SU-DHL-6 (cell line): ENCODE measurements at regions not wholly inside any gene's neighbourhood (a gene's known extent, or its start where the extent isn't known, plus 50 kb on each side); places are given as distances from the start of the nearest gene placed in this dataset.

Experiments used
- H2AFZ ChIP-seq: fragments of 200-600 bp; sonication (generic); 2 replicates; pipeline ENCODE4 v1.6.1; 2014; ENCODE audit warnings: low read depth, mild to moderate bottlenecking, moderate library complexity, mixed read lengths, antibody characterized with exemption, low read length; ENCODE audit not compliant: severe bottlenecking
- H3F3A ChIP-seq: fragments of 200-600 bp; shearing (Covaris generic); 2 replicates; pipeline ENCODE4 v1.6.0; 2016; ENCODE audit warnings: antibody characterized with exemption, mild to moderate bottlenecking; ENCODE audit not compliant: insufficient read depth
- H3K27ac ChIP-seq: fragments of 200-600 bp; sonication (generic); 2 replicates; pipeline ENCODE4 v1.5.1; 2016; ENCODE audit warnings: low read depth, mild to moderate bottlenecking, low read length, moderate library complexity, mixed read lengths
- H3K27me3 ChIP-seq: fragments of 200-600 bp; sonication (generic), shearing (Covaris generic); 2 replicates; pipeline ENCODE4 v1.6.0; 2014; ENCODE audit warnings: mild to moderate bottlenecking, low read length
- H3K36me3 ChIP-seq: fragments of 200-600 bp; sonication (generic); 2 replicates; pipeline ENCODE4 v1.6.1; 2014; ENCODE audit warnings: mild to moderate bottlenecking, low read length, mixed read lengths
- H3K4me2 ChIP-seq: fragments of 300-600, 200-600 bp; shearing (Covaris generic), sonication (generic); 2 replicates; pipeline ENCODE4 v1.6.0; 2014; ENCODE audit warnings: low read length, low read depth, mild to moderate bottlenecking; ENCODE audit not compliant: poor library complexity, severe bottlenecking
- H3K4me3 ChIP-seq: fragments of 200-600 bp; sonication (generic); 2 replicates; pipeline ENCODE4 v1.5.1; 2014; ENCODE audit warnings: antibody characterized with exemption, low read length, mild to moderate bottlenecking, mixed read lengths; ENCODE audit not compliant: insufficient read depth, poor library complexity, severe bottlenecking
- H3K79me2 ChIP-seq: fragments of 200-600 bp; sonication (generic); 2 replicates; pipeline ENCODE4 v1.6.1; 2014; ENCODE audit warnings: mild to moderate bottlenecking, low read length, moderate library complexity; ENCODE audit not compliant: insufficient read depth
- H3K9ac ChIP-seq: fragments of 200-600 bp; sonication (generic); 2 replicates; pipeline ENCODE4 v1.7.0; 2014; ENCODE audit warnings: mild to moderate bottlenecking, low read length
- H3K9me2 ChIP-seq: fragments of 200-600 bp; sonication (generic); replicated peaks from 2 replicates; pipeline ENCODE4 v1.6.1; 2014; ENCODE audit warnings: low read length; ENCODE audit not compliant: insufficient read depth
- H3K9me3 ChIP-seq: fragments of 200-600 bp; sonication (generic); 2 replicates; pipeline ENCODE4 v1.6.1; 2014; ENCODE audit warnings: low read length, mixed read lengths; ENCODE audit not compliant: insufficient read depth
- H4K20me1 ChIP-seq: fragments of 200-600 bp; sonication (generic); 2 replicates; pipeline ENCODE4 v1.6.1; 2014; ENCODE audit warnings: low read depth, mild to moderate bottlenecking, antibody characterized with exemption, low read length, moderate library complexity, mixed read lengths
- EZH2phosphoT487 ChIP-seq: fragments of 200-600 bp; sonication (generic), shearing (Covaris generic); conservative IDR thresholded peaks from 2 replicates; pipeline ENCODE4 v1.6.1; 2018; ENCODE audit warnings: mild to moderate bottlenecking, antibody characterized with exemption, low read length, moderate library complexity, mixed read lengths
- TF ChIP-seq, protein P1 (sequence below): fragments of 200-600 bp; sonication (generic); IDR thresholded peaks from one replicate; pipeline ENCODE4 v1.5.1; 2017; ENCODE audit warnings: antibody characterized with exemption, mild to moderate bottlenecking, low read length, moderate library complexity; ENCODE audit not compliant: insufficient read depth, poor library complexity, severe bottlenecking

- H3K27ac ChIP-seq = no peak overlapping the region
- no peaks in the 10 kb centered on the region for H3K9me2 ChIP-seq
- no peaks in the 10 kb centered on the region for H3K79me2 ChIP-seq
- H3K27me3 ChIP-seq = no peaks in the 10 kb centered on the region
- H4K20me1 ChIP-seq = no peaks in the 10 kb centered on the region
- no peak overlapping the region for H3K9ac ChIP-seq
- no peaks in the 10 kb centered on the region for H3K9me3 ChIP-seq
- H3K36me3 ChIP-seq = no peaks in the 10 kb centered on the region
- H3F3A ChIP-seq = no peaks in the 10 kb centered on the region
- H3K4me3 ChIP-seq = no peak overlapping the region
- H3K4me2 ChIP-seq = no peak overlapping the region
- no peak overlapping the region for H2AFZ ChIP-seq
- TF ChIP-seq, protein P1, sequence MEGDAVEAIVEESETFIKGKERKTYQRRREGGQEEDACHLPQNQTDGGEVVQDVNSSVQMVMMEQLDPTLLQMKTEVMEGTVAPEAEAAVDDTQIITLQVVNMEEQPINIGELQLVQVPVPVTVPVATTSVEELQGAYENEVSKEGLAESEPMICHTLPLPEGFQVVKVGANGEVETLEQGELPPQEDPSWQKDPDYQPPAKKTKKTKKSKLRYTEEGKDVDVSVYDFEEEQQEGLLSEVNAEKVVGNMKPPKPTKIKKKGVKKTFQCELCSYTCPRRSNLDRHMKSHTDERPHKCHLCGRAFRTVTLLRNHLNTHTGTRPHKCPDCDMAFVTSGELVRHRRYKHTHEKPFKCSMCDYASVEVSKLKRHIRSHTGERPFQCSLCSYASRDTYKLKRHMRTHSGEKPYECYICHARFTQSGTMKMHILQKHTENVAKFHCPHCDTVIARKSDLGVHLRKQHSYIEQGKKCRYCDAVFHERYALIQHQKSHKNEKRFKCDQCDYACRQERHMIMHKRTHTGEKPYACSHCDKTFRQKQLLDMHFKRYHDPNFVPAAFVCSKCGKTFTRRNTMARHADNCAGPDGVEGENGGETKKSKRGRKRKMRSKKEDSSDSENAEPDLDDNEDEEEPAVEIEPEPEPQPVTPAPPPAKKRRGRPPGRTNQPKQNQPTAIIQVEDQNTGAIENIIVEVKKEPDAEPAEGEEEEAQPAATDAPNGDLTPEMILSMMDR = no peak
- TF ChIP-seq EZH2phosphoT487 = no peak
These were observed 559.7 kb upstream of the ZEB2 start for GRCh38 chr2:145079641-145080040.

DNA sequence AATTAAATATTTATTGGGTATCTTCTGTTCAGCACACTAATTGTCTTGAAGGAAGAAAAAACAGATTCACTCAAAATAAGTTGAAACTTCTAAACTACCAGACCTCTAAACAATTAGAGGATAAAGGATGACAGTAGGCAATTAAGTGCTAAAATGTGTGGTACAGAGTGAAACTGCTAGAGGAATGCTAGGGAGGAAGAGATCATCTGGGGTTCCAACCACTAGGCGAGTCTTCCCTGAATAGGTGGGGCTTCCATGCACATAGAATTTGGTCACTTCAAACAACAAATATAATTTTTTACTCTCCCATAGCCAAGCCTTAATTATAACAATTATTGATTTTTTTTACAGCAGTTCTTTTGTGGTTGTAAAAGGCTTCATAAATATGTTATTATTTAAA lies 559.0 kb upstream of the ZEB2 start:
- Histone ChIP-seq H3K4me2 (no peak overlapping the region), H3K27me3 (no peaks in the 10 kb centered on the region), H2AFZ (no peak overlapping the region), H3F3A (no peaks in the 10 kb centered on the region), H3K4me3 (no peak overlapping the region), H4K20me1 (no peaks in the 10 kb centered on the region), H3K9ac (no peak overlapping the region), H3K36me3 (no peaks in the 10 kb centered on the region), H3K27ac (no peak overlapping the region), H3K9me3 (no peaks in the 10 kb centered on the region), H3K9me2 (no peaks in the 10 kb centered on the region), H3K79me2 (no peaks in the 10 kb centered on the region)
- no peak for TF ChIP-seq EZH2phosphoT487
- TF ChIP-seq, protein P1 = no peak

DNA sequence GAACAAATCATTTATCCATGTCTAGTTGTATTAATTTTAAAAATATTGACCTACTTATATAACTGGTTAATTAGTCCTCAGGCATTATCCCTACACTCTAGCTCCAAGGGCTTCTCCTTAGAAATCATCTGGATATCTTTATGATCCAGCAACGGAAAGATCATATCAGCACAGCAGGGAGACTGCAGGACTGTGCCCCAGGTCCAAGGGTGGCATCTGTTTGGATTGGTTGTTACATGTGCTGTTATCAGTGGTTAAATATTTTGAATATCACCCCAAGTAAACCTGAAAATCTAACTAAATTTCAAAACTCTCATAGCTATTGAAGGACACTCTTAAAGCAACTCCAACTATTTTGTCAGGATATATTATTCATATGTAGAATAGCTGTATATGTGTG lies 556.2 kb upstream of the ZEB2 start:
- Histone ChIP-seq H3K4me2 (no peak overlapping the region), H3K9ac (no peak overlapping the region), H4K20me1 (no peaks in the 10 kb centered on the region), H3K79me2 (no peaks in the 10 kb centered on the region), H3K27me3 (no peaks in the 10 kb centered on the region), H2AFZ (no peak overlapping the region), H3K9me2 (no peaks in the 10 kb centered on the region), H3K4me3 (no peak overlapping the region), H3F3A (no peaks in the 10 kb centered on the region), H3K36me3 (no peaks in the 10 kb centered on the region), H3K27ac (no peak overlapping the region), H3K9me3 (no peaks in the 10 kb centered on the region)
- TF ChIP-seq, protein P1 = no peak
- TF ChIP-seq EZH2phosphoT487 = no peak
